GM06990 (cell line): ENCODE measurements at regions not wholly inside any gene's neighbourhood (a gene's known extent, or its start where the extent isn't known, plus 50 kb on each side); places are given as distances from the start of the nearest gene placed in this dataset.

Source experiments
- DNase-seq: peaks from one replicate; pipeline ENCODE4 v3.0.0-alpha.2; 2011; ENCODE audit not compliant: insufficient read length; ENCODE audit errors: extremely low read depth
- H3K27me3 ChIP-seq: replicated peaks from 2 replicates; pipeline ENCODE4 v1.6.0; 2011; ENCODE audit warnings: low read length; ENCODE audit not compliant: control insufficient read depth, insufficient read depth
- H3K36me3 ChIP-seq: 2 replicates; pipeline ENCODE4 v1.5.1; 2011; ENCODE audit warnings: low read length; ENCODE audit not compliant: control insufficient read depth, insufficient read depth
- H3K4me3 ChIP-seq: replicated peaks from 2 replicates; pipeline ENCODE4 v1.5.1; 2011; ENCODE audit warnings: low read depth, mild to moderate bottlenecking, control low read depth, low read length
- CTCF ChIP-seq: IDR thresholded peaks from 2 replicates; pipeline ENCODE4 v1.5.1; 2011; ENCODE audit warnings: low read length, control low read depth, mild to moderate bottlenecking, inconsistent platforms; ENCODE audit not compliant: insufficient read depth, poor library complexity, severe bottlenecking

GRCh38 chr15:70362350-70362749 lies 264.6 kb upstream of the TLE3 start:
- Histone ChIP-seq H3K27me3 (no peaks in the 10 kb centered on the region), H3K4me3 (no peak overlapping the region), H3K36me3 (no peaks in the 10 kb centered on the region)
- DNase-seq: no peak
- TF ChIP-seq CTCF: no peak

- Histone ChIP-seq H3K36me3 (no peaks in the 10 kb centered on the region), H3K4me3 (no peak overlapping the region), H3K27me3 (no peaks in the 10 kb centered on the region)
- no peak for DNase-seq
- TF ChIP-seq CTCF: no peak
These were observed 264.2 kb upstream of the TLE3 start for GRCh38 chr15:70361891-70362290.

GRCh38 chr15:70361106-70361505 lies 263.4 kb upstream of the TLE3 start:
- no peak for DNase-seq
- Histone ChIP-seq H3K27me3 (no peaks in the 10 kb centered on the region; the same call in 1 of the 2 replicates), H3K4me3 (no peak overlapping the region), H3K36me3 (no peaks in the 10 kb centered on the region)
- no peak for TF ChIP-seq CTCF

- Histone ChIP-seq H3K4me3 (no peak overlapping the region), H3K36me3 (no peaks in the 10 kb centered on the region), H3K27me3 (no peaks in the 10 kb centered on the region; the same call in 1 of the 2 replicates)
- DNase-seq: no peak
- TF ChIP-seq CTCF: no peak
These were observed 261.3 kb upstream of the TLE3 start for GRCh38 chr15:70358871-70359647.

GRCh38 chr15:70358011-70358819 lies 260.5 kb upstream of the TLE3 start:
- no peaks in the 10 kb centered on the region for H3K36me3 ChIP-seq
- no peaks in the 10 kb centered on the region; the same call in 1 of the 2 replicates for H3K27me3 ChIP-seq
- DNase-seq: no peak
- no peak overlapping the region for H3K4me3 ChIP-seq
- no peak for TF ChIP-seq CTCF
